Neural progenitor cell (in vitro differentiated cells): ENCODE measurements at regions not wholly inside any gene's neighbourhood (a gene's known extent, or its start where the extent isn't known, plus 50 kb on each side); places are given as distances from the start of the nearest gene placed in this dataset.

Source experiments
- DNase-seq: peaks from one replicate; pipeline ENCODE4 v3.0.0-alpha.2; 2016; ENCODE audit warnings: low spot score
- H2AFZ ChIP-seq: fragments of 200-600 bp; sonication (generic); replicated peaks from 2 replicates; pipeline ENCODE4 v1.6.1; 2016; ENCODE audit warnings: antibody characterized with exemption
- H3F3A ChIP-seq: fragments of 200-600 bp; sonication (generic); 2 replicates; pipeline ENCODE4 v1.6.1; 2016; ENCODE audit warnings: antibody characterized with exemption, low read depth
- H3K27ac ChIP-seq: fragments of 200-600 bp; sonication (generic); 2 replicates; pipeline ENCODE4 v1.5.1; 2016; ENCODE audit warnings: mild to moderate bottlenecking
- H3K27me3 ChIP-seq: fragments of 200-600 bp; sonication (generic); 2 replicates; pipeline ENCODE4 v1.6.1; 2016; ENCODE audit warnings: mild to moderate bottlenecking, moderate library complexity
- H3K36me3 ChIP-seq: fragments of 200-600 bp; sonication (generic); 2 replicates; pipeline ENCODE4 v1.5.1; 2016
- H3K4me1 ChIP-seq: fragments of 200-600 bp; sonication (generic); 2 replicates; pipeline ENCODE4 v1.6.1; 2016; ENCODE audit warnings: mixed run types
- H3K4me2 ChIP-seq: fragments of 200-600 bp; sonication (generic); 2 replicates; pipeline ENCODE4 v1.6.1; 2016
- H3K4me3 ChIP-seq: fragments of 200-600 bp; sonication (generic); 2 replicates; pipeline ENCODE4 v1.5.1; 2016
- H3K79me2 ChIP-seq: fragments of 200-600 bp; sonication (generic); 2 replicates; pipeline ENCODE4 v1.6.1; 2016; ENCODE audit warnings: low read depth
- H3K9ac ChIP-seq: fragments of 200-600 bp; sonication (generic); 2 replicates; pipeline ENCODE4 v1.6.1; 2016
- H3K9me3 ChIP-seq: fragments of 200-600 bp; sonication (generic); 2 replicates; pipeline ENCODE4 v1.5.1; 2016; ENCODE audit warnings: low read depth
- H4K20me1 ChIP-seq: fragments of 200-600 bp; sonication (generic); 2 replicates; pipeline ENCODE4 v1.6.1; 2016; ENCODE audit warnings: low read depth
- H3K27ac Mint-ChIP-seq: 3 replicates; pipeline ENCODE4 v1.8.0; 2021; ENCODE audit warnings: mixed read lengths
- H3K27me3 Mint-ChIP-seq: 2 replicates; pipeline ENCODE4 v1.8.0; 2022; ENCODE audit warnings: low read depth, mild to moderate bottlenecking, inconsistent platforms, moderate library complexity, mixed read lengths; ENCODE audit not compliant: insufficient read depth
- H3K36me3 Mint-ChIP-seq: 3 replicates; pipeline ENCODE4 v1.8.0; 2021; ENCODE audit warnings: mixed read lengths
- H3K4me1 Mint-ChIP-seq: 3 replicates; pipeline ENCODE4 v1.8.0; 2021; ENCODE audit warnings: mixed read lengths
- H3K4me3 Mint-ChIP-seq: 3 replicates; pipeline ENCODE4 v1.8.0; 2021; ENCODE audit warnings: mild to moderate bottlenecking, moderate library complexity, mixed read lengths
- H3K9me3 Mint-ChIP-seq: 3 replicates; pipeline ENCODE4 v1.8.0; 2020; ENCODE audit warnings: mixed read lengths
- CTCF ChIP-seq: fragments of 200-600 bp; sonication (generic); IDR thresholded peaks from 2 replicates; pipeline ENCODE4 v1.5.1; 2017; ENCODE audit warnings: antibody characterized with exemption, mild to moderate bottlenecking
- EZH2 ChIP-seq: fragments of 200-600 bp; sonication (generic); IDR thresholded peaks from 2 replicates; pipeline ENCODE4 v1.6.1; 2017; ENCODE audit warnings: antibody characterized with exemption, mild to moderate bottlenecking, moderate library complexity
- EZH2phosphoT487 ChIP-seq: fragments of 200-600 bp; sonication (generic); IDR thresholded peaks from 2 replicates; pipeline ENCODE4 v1.6.1; 2017; ENCODE audit warnings: antibody characterized with exemption

- H3K27me3 Mint-ChIP-seq = peaks cover 9% of the 10 kb centered on the region
- no peak for TF ChIP-seq EZH2
- no peak for TF ChIP-seq CTCF
- TF ChIP-seq EZH2phosphoT487 = no peak
Measured at GRCh38 chr5:141767671-141768070, 85.6 kb upstream of the ARAP3 start.

GRCh38 chr5:141765896-141766551 is 84.0 kb upstream of the ARAP3 start:
- no peaks in the 10 kb centered on the region for H3K36me3 ChIP-seq
- H3K27me3 ChIP-seq = no peaks in the 10 kb centered on the region
- peaks cover 5% of the 10 kb centered on the region for H3K4me1 ChIP-seq
- no peak overlapping the region for H3K4me2 ChIP-seq
- no peaks in the 10 kb centered on the region for H3K9me3 ChIP-seq
- Mint-ChIP-seq H3K4me3 (no peak overlapping the region), H3K36me3 (no peaks in the 10 kb centered on the region), H3K9me3 (peaks cover 4% of the 10 kb centered on the region), H3K27me3 (peaks cover 7% of the 10 kb centered on the region), H3K4me1 (peaks cover 20% of the 10 kb centered on the region), H3K27ac (no peak overlapping the region)
- no peak for DNase-seq
- no peak overlapping the region for H3K27ac ChIP-seq
- no peaks in the 10 kb centered on the region for H3K79me2 ChIP-seq
- H2AFZ ChIP-seq = no peak overlapping the region
- no peak overlapping the region for H3K4me3 ChIP-seq
- no peaks in the 10 kb centered on the region for H4K20me1 ChIP-seq
- H3F3A ChIP-seq = peaks cover 3% of the 10 kb centered on the region
- no peak for TF ChIP-seq CTCF
- TF ChIP-seq EZH2phosphoT487 = no peak
- no peak for TF ChIP-seq EZH2
- H3K9ac ChIP-seq = no peak overlapping the region

More at GRCh38 chr5:141767671-141768070, 85.6 kb upstream of the ARAP3 start:
- Mint-ChIP-seq H3K4me3 (no peak overlapping the region), H3K36me3 (no peaks in the 10 kb centered on the region), H3K27ac (no peak overlapping the region), H3K4me1 (peaks cover 28% of the 10 kb centered on the region), H3K9me3 (peaks cover 4% of the 10 kb centered on the region)
- Histone ChIP-seq H3K27me3 (no peaks in the 10 kb centered on the region), H3K4me1 (peaks cover 18% of the 10 kb centered on the region), H3F3A (peaks cover 3% of the 10 kb centered on the region), H3K27ac (no peak overlapping the region), H3K4me2 (no peak overlapping the region), H2AFZ (no peak overlapping the region), H3K36me3 (no peaks in the 10 kb centered on the region), H4K20me1 (no peaks in the 10 kb centered on the region), H3K4me3 (no peak overlapping the region), H3K9ac (no peak overlapping the region), H3K79me2 (no peaks in the 10 kb centered on the region), H3K9me3 (no peaks in the 10 kb centered on the region)
- DNase-seq = no peak

- Mint-ChIP-seq H3K4me1 (peaks cover 13% of the 10 kb centered on the region), H3K36me3 (no peaks in the 10 kb centered on the region), H3K27me3 (peaks cover 6% of the 10 kb centered on the region)
Measured at GRCh38 chr5:141763541-141763940, 81.5 kb upstream of the ARAP3 start.

More at GRCh38 chr5:141763541-141763940, 81.5 kb upstream of the ARAP3 start:
- no peak for TF ChIP-seq EZH2
- TF ChIP-seq CTCF = no peak
- no peak for TF ChIP-seq EZH2phosphoT487
- H3K36me3 ChIP-seq = no peaks in the 10 kb centered on the region
- no peak overlapping the region for H2AFZ ChIP-seq
- no peak overlapping the region for H3K4me3 Mint-ChIP-seq
- H3K9me3 Mint-ChIP-seq = peaks cover under 1% of the 10 kb centered on the region
- peaks cover 19% of the 10 kb centered on the region for H3K4me1 ChIP-seq
- no peaks in the 10 kb centered on the region for H3K79me2 ChIP-seq
- no peak overlapping the region for H3K27ac Mint-ChIP-seq
- H3K4me2 ChIP-seq = no peak overlapping the region
- no peak overlapping the region for H3K9ac ChIP-seq
- peaks cover 4% of the 10 kb centered on the region for H3F3A ChIP-seq
- H3K4me3 ChIP-seq = no peak overlapping the region
- H3K27me3 ChIP-seq = no peaks in the 10 kb centered on the region
- no peaks in the 10 kb centered on the region for H4K20me1 ChIP-seq
- no peaks in the 10 kb centered on the region for H3K9me3 ChIP-seq
- no peak for DNase-seq
- no peak overlapping the region for H3K27ac ChIP-seq
